SK-MEL-5 (cell line): ENCODE measurements at regions not wholly inside any gene's neighbourhood (a gene's known extent, or its start where the extent isn't known, plus 50 kb on each side); places are given as distances from the start of the nearest gene placed in this dataset.

Experiments used
- small RNA-seq, 2 experiments: library from RNA; depleted of rRNA; stranded (forward); fragments of <200 nt; gene quantifications; one replicate each; pipeline ENCODE3, GENCODE V24; 2014

Small RNA genes in the stretch of these regions (small RNA-seq; reads per million reads assigned to genes)
- gene AC090049.2 (0 reads per million in 2 experiments), gene RF02110 (0 reads per million in 2 experiments)
